GM23338 (cell line): ENCODE measurements at regions not wholly inside any gene's neighbourhood (a gene's known extent, or its start where the extent isn't known, plus 50 kb on each side); places are given as distances from the start of the nearest gene placed in this dataset.

Experiments used
- ATAC-seq: fragments of 200-7000 bp; cut with Tn5 transposase; 3 replicates; pipeline ENCODE4 v1.9.1; 2020
- DNase-seq: peaks from one replicate; pipeline ENCODE4 v3.0.0-alpha.2; 2015; ENCODE audit warnings: low spot score
- H2AFZ ChIP-seq: fragments of 200-600 bp; sonication (generic); 2 replicates; pipeline ENCODE4 v1.8.0; 2016; ENCODE audit warnings: antibody characterized with exemption, mild to moderate bottlenecking, moderate library complexity
- H3F3A ChIP-seq: fragments of 200-600 bp; sonication (generic); replicated peaks from 2 replicates; pipeline ENCODE4 v1.8.0; 2017; ENCODE audit warnings: antibody characterized with exemption, mixed run types, low read depth
- H3K27ac ChIP-seq: fragments of 200-600 bp; sonication (generic); 2 replicates; pipeline ENCODE4 v1.6.1; 2016; ENCODE audit warnings: low read depth
- H3K27me3 ChIP-seq: fragments of 200-600 bp; sonication (generic); 2 replicates; pipeline ENCODE4 v1.8.0; 2016; ENCODE audit warnings: mild to moderate bottlenecking, mixed run types, moderate library complexity; ENCODE audit not compliant: insufficient read depth
- H3K36me3 ChIP-seq: fragments of 200-600 bp; sonication (generic); 2 replicates; pipeline ENCODE4 v1.8.0; 2016; ENCODE audit warnings: mild to moderate bottlenecking; ENCODE audit not compliant: insufficient read depth
- H3K4me1 ChIP-seq: fragments of 200-600 bp; sonication (generic); 2 replicates; pipeline ENCODE4 v1.8.0; 2016; ENCODE audit warnings: mild to moderate bottlenecking, moderate library complexity; ENCODE audit not compliant: insufficient read depth
- H3K4me2 ChIP-seq: fragments of 200-600 bp; sonication (generic); 2 replicates; pipeline ENCODE4 v1.7.1; 2017; ENCODE audit warnings: mixed run types
- H3K4me3 ChIP-seq: fragments of 200-600 bp; sonication (generic); 2 replicates; pipeline ENCODE4 v1.6.1; 2016; ENCODE audit warnings: mixed run types
- H3K79me2 ChIP-seq: fragments of 200-600 bp; sonication (generic); replicated peaks from 2 replicates; pipeline ENCODE4 v1.8.0; 2017; ENCODE audit warnings: mild to moderate bottlenecking; ENCODE audit not compliant: insufficient read depth
- H3K9me2 ChIP-seq: fragments of 200-600 bp; sonication (generic); 2 replicates; pipeline ENCODE4 v1.8.0; 2017; ENCODE audit not compliant: insufficient read depth
- H4K20me1 ChIP-seq: fragments of 200-600 bp; sonication (generic); replicated peaks from 2 replicates; pipeline ENCODE4 v1.8.0; 2017; ENCODE audit warnings: mild to moderate bottlenecking; ENCODE audit not compliant: insufficient read depth
- H3K27ac Mint-ChIP-seq: 2 replicates; pipeline ENCODE4 v1.8.0; 2020; ENCODE audit warnings: inconsistent platforms, mild to moderate bottlenecking, moderate library complexity, mixed read lengths
- H3K27me3 Mint-ChIP-seq: 3 replicates; pipeline ENCODE4 v1.8.0; 2022; ENCODE audit warnings: low read depth, mild to moderate bottlenecking, moderate library complexity, mixed read lengths, inconsistent platforms; ENCODE audit not compliant: insufficient read depth, poor library complexity
- H3K36me3 Mint-ChIP-seq: 3 replicates; pipeline ENCODE4 v1.8.0; 2021; ENCODE audit warnings: low read depth, mild to moderate bottlenecking, inconsistent platforms, moderate library complexity, mixed read lengths
- H3K4me1 Mint-ChIP-seq: 3 replicates; pipeline ENCODE4 v1.8.0; 2020; ENCODE audit warnings: mild to moderate bottlenecking, inconsistent platforms, mixed read lengths
- H3K4me3 Mint-ChIP-seq: 3 replicates; pipeline ENCODE4 v1.8.0; 2021; ENCODE audit warnings: moderate library complexity, mild to moderate bottlenecking, inconsistent platforms, mixed read lengths
- H3K9me3 Mint-ChIP-seq: 3 replicates; pipeline ENCODE4 v1.8.0; 2020; ENCODE audit warnings: moderate library complexity, mild to moderate bottlenecking, inconsistent platforms, mixed read lengths
- CTCF ChIP-seq, 2 experiments: fragments of 200-600 bp in 1 of 2; sonication (generic) in 1 of 2; conservative IDR thresholded peaks; 2 replicates each; pipeline versions ENCODE4 v1.5.1 to v1.6.1; 2016 to 2017; ENCODE audit warnings: antibody characterized with exemption in 2 of 2, low read depth in 2 of 2, mild to moderate bottlenecking in 2 of 2, moderate library complexity in 1 of 2
- ETS1 ChIP-seq: IDR thresholded peaks from 2 replicates; pipeline ENCODE4 v1.6.1; 2016; ENCODE audit warnings: antibody characterized with exemption
- EZH2 ChIP-seq: fragments of 200-600 bp; sonication (generic); IDR thresholded peaks from one replicate; pipeline ENCODE4 v1.8.0; 2017; ENCODE audit warnings: antibody characterized with exemption, mild to moderate bottlenecking, low read depth; ENCODE audit not compliant: unreplicated experiment
- JUNB ChIP-seq: IDR thresholded peaks from one replicate; pipeline ENCODE4 v1.6.1; 2016; ENCODE audit warnings: antibody characterized with exemption; ENCODE audit not compliant: unreplicated experiment
- REST ChIP-seq: IDR thresholded peaks from one replicate; pipeline ENCODE4 v1.6.1; 2018; ENCODE audit warnings: antibody characterized with exemption; ENCODE audit not compliant: unreplicated experiment
- STAT1 ChIP-seq: IDR thresholded peaks from one replicate; pipeline ENCODE4 v1.6.1; 2016; ENCODE audit warnings: antibody characterized with exemption; ENCODE audit not compliant: unreplicated experiment
- ZNF114 ChIP-seq: fragments of 250-450 bp; sonication (Bioruptor Pico); IDR thresholded peaks from 2 replicates; pipeline ENCODE4 v1.5.0; 2020; ENCODE audit warnings: mild to moderate bottlenecking, moderate library complexity
- ZNF331 ChIP-seq: fragments of 250-450 bp; sonication (Bioruptor Pico); IDR thresholded peaks from 2 replicates; pipeline ENCODE4 v1.5.0; 2020; ENCODE audit warnings: low read depth, mild to moderate bottlenecking, moderate library complexity
- ZNF462 ChIP-seq: fragments of 250-450 bp; sonication (Bioruptor Pico); IDR thresholded peaks from 2 replicates; pipeline ENCODE4 v1.5.0; 2020; ENCODE audit warnings: mild to moderate bottlenecking, moderate library complexity

GRCh38 chr2:176668912-176669311 lies 399.7 kb downstream of the MTX2 start (continued):
- TF ChIP-seq EZH2 = no peak
- TF ChIP-seq STAT1 = no peak
- TF ChIP-seq ZNF331 (CRISPR knock-in tag) = no peak
- no peak for TF ChIP-seq JUNB
- no peak for TF ChIP-seq CTCF (conservative IDR thresholded peaks at IDR 0.05; ENCODE audit: low read depth in 2 of 2)

- TF ChIP-seq ETS1 (no peak), ZNF114 (CRISPR knock-in tag) (no peak), ZNF462 (CRISPR knock-in tag) (no peak), ZNF331 (CRISPR knock-in tag) (no peak), REST (no peak)
These were observed 400.3 kb downstream of the MTX2 start for GRCh38 chr2:176669398-176670174.

More at GRCh38 chr2:176669398-176670174, 400.3 kb downstream of the MTX2 start:
- Mint-ChIP-seq H3K4me1 (peaks cover 22% of the 10 kb centered on the region; the same call in 2 of the 3 replicates), H3K9me3 (no peaks in the 10 kb centered on the region), H3K27me3 (peaks cover 5% of the 10 kb centered on the region), H3K4me3 (no peak overlapping the region), H3K27ac (no peak overlapping the region), H3K36me3 (no peaks in the 10 kb centered on the region)
- DNase-seq = peak; percentile 27
- no peaks in the 10 kb centered on the region for H4K20me1 ChIP-seq
- no peak overlapping the region for H3K27ac ChIP-seq
- H3K4me2 ChIP-seq = peak overlapping the region; percentile 2; the same call in 1 of the 2 replicates
- H3K4me1 ChIP-seq = peaks cover 11% of the 10 kb centered on the region; the same call in 1 of the 2 replicates
- ATAC-seq = peak; percentile 35; the same call in 2 of the 3 replicates
- no peaks in the 10 kb centered on the region for H3K36me3 ChIP-seq
- H3K27me3 ChIP-seq = peaks cover 21% of the 10 kb centered on the region
- no peaks in the 10 kb centered on the region for H3K9me2 ChIP-seq
- H2AFZ ChIP-seq = peak overlapping the region; percentile 86
- H3K4me3 ChIP-seq = no peak overlapping the region
- H3F3A ChIP-seq = no peaks in the 10 kb centered on the region
- no peaks in the 10 kb centered on the region for H3K79me2 ChIP-seq
